Fibroblast of skin of back (primary cell): ENCODE measurements at regions not wholly inside any gene's neighbourhood (a gene's known extent, or its start where the extent isn't known, plus 50 kb on each side); places are given as distances from the start of the nearest gene placed in this dataset.
"Not testable (repeated sequence)": the region's sequence is repeated elsewhere in the genome, so short reads cannot be mapped to it uniquely, and the experiment has no call there.

Source experiments
- DNase-seq: peaks from one replicate; pipeline ENCODE4 v3.0.0-alpha.2; 2013

GRCh38 chr5:62767077-62767476 lies 188.5 kb downstream of the LRRC70 start:
- no peak for DNase-seq

GRCh38 chr5:62762503-62762902 lies 183.9 kb downstream of the LRRC70 start:
- DNase-seq = no peak

- DNase-seq = not testable (repeated sequence)
Measured at GRCh38 chr5:62757686-62758085, 179.1 kb downstream of the LRRC70 start.

GRCh38 chr5:62752998-62753367 lies 174.4 kb downstream of the LRRC70 start:
- DNase-seq = not testable (repeated sequence)

GRCh38 chr5:62752056-62752997 lies 173.7 kb downstream of the LRRC70 start:
- DNase-seq = not testable (repeated sequence)

- DNase-seq = no peak
Measured at GRCh38 chr5:62742207-62742606, 163.6 kb downstream of the LRRC70 start.

- DNase-seq = no peak
Measured at GRCh38 chr5:62741761-62742160, 163.1 kb downstream of the LRRC70 start.

- no peak for DNase-seq
Measured at GRCh38 chr5:62737766-62738165, 159.1 kb downstream of the LRRC70 start.

GRCh38 chr5:62732677-62733121 lies 154.1 kb downstream of the LRRC70 start:
- DNase-seq = no peak

- no peak for DNase-seq
Measured at GRCh38 chr5:62731022-62731421, 152.4 kb downstream of the LRRC70 start.

- DNase-seq = no peak
Measured at GRCh38 chr5:62729675-62730074, 151.1 kb downstream of the LRRC70 start.

GRCh38 chr5:62727861-62728260 lies 149.2 kb downstream of the LRRC70 start:
- DNase-seq = no peak

GRCh38 chr5:62727184-62727583 lies 148.6 kb downstream of the LRRC70 start:
- DNase-seq = no peak

- no peak for DNase-seq
Measured at GRCh38 chr5:62722360-62722759, 143.7 kb downstream of the LRRC70 start.

GRCh38 chr5:62720031-62720441 lies 141.4 kb downstream of the LRRC70 start:
- DNase-seq = no peak

GRCh38 chr5:62719061-62719720 lies 140.6 kb downstream of the LRRC70 start:
- no peak for DNase-seq

GRCh38 chr5:62718324-62718723 lies 139.7 kb downstream of the LRRC70 start:
- no peak for DNase-seq

GRCh38 chr5:62717301-62717933 lies 138.8 kb downstream of the LRRC70 start:
- DNase-seq = no peak

- DNase-seq = no peak
Measured at GRCh38 chr5:62714296-62714695, 135.7 kb downstream of the LRRC70 start.

GRCh38 chr5:62708481-62709325 lies 130.1 kb downstream of the LRRC70 start:
- DNase-seq = no peak

- DNase-seq = no peak
Measured at GRCh38 chr5:62707563-62707962, 128.9 kb downstream of the LRRC70 start.

GRCh38 chr5:62707131-62707530 lies 128.5 kb downstream of the LRRC70 start:
- DNase-seq = no peak
